Loucy (cell line): ENCODE measurements at regions not wholly inside any gene's neighbourhood (a gene's known extent, or its start where the extent isn't known, plus 50 kb on each side); places are given as distances from the start of the nearest gene placed in this dataset.

Experiments
- H2AFZ ChIP-seq: fragments of 200-600 bp; sonication (generic); 2 replicates; pipeline ENCODE4 v1.6.0; 2016; ENCODE audit warnings: antibody characterized with exemption, mild to moderate bottlenecking, low read length, moderate library complexity
- H3F3A ChIP-seq: fragments of 200-600 bp; 2 replicates; pipeline ENCODE4 v1.6.0; 2016; ENCODE audit warnings: antibody characterized with exemption, low read depth, mild to moderate bottlenecking
- H3K27me3 ChIP-seq: fragments of 200-600 bp; sonication (generic); 2 replicates; pipeline ENCODE4 v1.6.1; 2014; ENCODE audit warnings: low read length, mild to moderate bottlenecking; ENCODE audit not compliant: insufficient read depth, poor library complexity, severe bottlenecking
- H3K36me3 ChIP-seq: fragments of 200-600 bp; sonication (generic); 2 replicates; pipeline ENCODE4 v1.6.1; 2016; ENCODE audit warnings: low read length; ENCODE audit not compliant: insufficient read depth
- H3K4me1 ChIP-seq: fragments of 200-600 bp; sonication (generic); 2 replicates; pipeline ENCODE4 v1.5.1; 2014; ENCODE audit warnings: low read length, mild to moderate bottlenecking; ENCODE audit not compliant: insufficient read depth, poor library complexity, severe bottlenecking
- H3K4me2 ChIP-seq: fragments of 200-600 bp; sonication (generic); 2 replicates; pipeline ENCODE4 v1.6.0; 2014; ENCODE audit warnings: antibody characterized with exemption, low read length, low read depth, mild to moderate bottlenecking; ENCODE audit not compliant: poor library complexity, severe bottlenecking
- H3K4me3 ChIP-seq: fragments of 200-600 bp; sonication (generic); 2 replicates; pipeline ENCODE4 v1.5.1; 2014; ENCODE audit warnings: low read length, mild to moderate bottlenecking, mixed read lengths; ENCODE audit not compliant: poor library complexity, severe bottlenecking
- H3K79me2 ChIP-seq: fragments of 200-600 bp; sonication (generic); 2 replicates; pipeline ENCODE4 v1.6.1; 2014; ENCODE audit warnings: low read length; ENCODE audit not compliant: insufficient read depth
- H3K9ac ChIP-seq: fragments of 200-600 bp; sonication (generic); 2 replicates; pipeline ENCODE4 v1.6.0; 2014; ENCODE audit warnings: mild to moderate bottlenecking, low read depth, low read length, moderate library complexity; ENCODE audit not compliant: poor library complexity, severe bottlenecking
- H3K9me2 ChIP-seq: fragments of 200-600 bp; sonication (generic); replicated peaks from 2 replicates; pipeline ENCODE4 v1.6.1; 2016; ENCODE audit warnings: low read depth, low read length, mixed read lengths
- H3K9me3 ChIP-seq: fragments of 200-600 bp; sonication (generic); 2 replicates; pipeline ENCODE4 v1.6.1; 2014; ENCODE audit warnings: mild to moderate bottlenecking, antibody characterized with exemption, low read length, low read depth; ENCODE audit not compliant: insufficient read depth
- H4K20me1 ChIP-seq: fragments of 200-600 bp; sonication (generic); 2 replicates; pipeline ENCODE4 v1.6.0; 2014; ENCODE audit warnings: antibody characterized with exemption, low read length, mild to moderate bottlenecking; ENCODE audit not compliant: insufficient read depth, poor library complexity, severe bottlenecking
- CTCF ChIP-seq: fragments of 200-600 bp; sonication (generic); conservative IDR thresholded peaks from 2 replicates; pipeline ENCODE4 v1.5.1; 2014; ENCODE audit warnings: mild to moderate bottlenecking, antibody characterized with exemption, low read length
- EZH2phosphoT487 ChIP-seq: fragments of 200-600 bp; IDR thresholded peaks from 2 replicates; pipeline ENCODE4 v1.6.1; 2018; ENCODE audit warnings: antibody characterized with exemption, mild to moderate bottlenecking, moderate library complexity, borderline replicate concordance

GRCh38 chr2:122753336-122753735, 997.9 kb downstream of the TSN start:
- Histone ChIP-seq H3K9me2 (0 out of 2 replicates have a peak, but pooled peaks cover 3% of the 10 kb centered on the region), H3K4me2 (no peak overlapping the region), H3F3A (no peaks in the 10 kb centered on the region), H3K27me3 (no peaks in the 10 kb centered on the region), H3K4me3 (no peak overlapping the region), H3K9me3 (no peaks in the 10 kb centered on the region), H3K36me3 (no peaks in the 10 kb centered on the region), H4K20me1 (no peaks in the 10 kb centered on the region), H3K9ac (no peak overlapping the region), H3K79me2 (no peaks in the 10 kb centered on the region), H2AFZ (no peak overlapping the region), H3K4me1 (no peaks in the 10 kb centered on the region)
- TF ChIP-seq EZH2phosphoT487 (no peak), CTCF (no peak)

GRCh38 chr2:122754561-122754960, 999.1 kb downstream of the TSN start:
- TF ChIP-seq CTCF (no peak), EZH2phosphoT487 (no peak)
- Histone ChIP-seq H3K27me3 (no peaks in the 10 kb centered on the region), H3K79me2 (no peaks in the 10 kb centered on the region), H4K20me1 (no peaks in the 10 kb centered on the region), H3K4me1 (no peaks in the 10 kb centered on the region), H2AFZ (no peak overlapping the region), H3K4me3 (no peak overlapping the region), H3K9me2 (0 out of 2 replicates have a peak, but pooled peaks cover 3% of the 10 kb centered on the region), H3K9ac (no peak overlapping the region), H3F3A (no peaks in the 10 kb centered on the region), H3K4me2 (no peak overlapping the region), H3K9me3 (no peaks in the 10 kb centered on the region), H3K36me3 (no peaks in the 10 kb centered on the region)

GRCh38 chr2:122755281-122755780, 999.9 kb downstream of the TSN start:
- H3K9me3 ChIP-seq, result no peaks in the 10 kb centered on the region
- no peaks in the 10 kb centered on the region for H3F3A ChIP-seq
- no peak overlapping the region for H3K9ac ChIP-seq
- H4K20me1 ChIP-seq, result no peaks in the 10 kb centered on the region
- H3K27me3 ChIP-seq, result no peaks in the 10 kb centered on the region
- no peaks in the 10 kb centered on the region for H3K4me1 ChIP-seq
- no peak overlapping the region for H3K4me2 ChIP-seq
- H3K4me3 ChIP-seq, result no peak overlapping the region
- no peaks in the 10 kb centered on the region for H3K36me3 ChIP-seq
- TF ChIP-seq CTCF (no peak), EZH2phosphoT487 (no peak)
- H2AFZ ChIP-seq, result no peak overlapping the region
- 0 out of 2 replicates have a peak, but pooled peaks cover 3% of the 10 kb centered on the region for H3K9me2 ChIP-seq
- H3K79me2 ChIP-seq, result no peaks in the 10 kb centered on the region
